GM20000 (cell line): ENCODE measurements at regions not wholly inside any gene's neighbourhood (a gene's known extent, or its start where the extent isn't known, plus 50 kb on each side); places are given as distances from the start of the nearest gene placed in this dataset.
"Not testable (repeated sequence)": the region's sequence is repeated elsewhere in the genome, so short reads cannot be mapped to it uniquely, and the experiment has no call there.

ENCODE experiments used
- DNase-seq: peaks from one replicate; pipeline ENCODE4 v3.0.0; 2012; ENCODE audit warnings: low spot score
- CTCF ChIP-seq: IDR thresholded peaks from 2 replicates; pipeline ENCODE4 v1.5.1; 2012; ENCODE audit warnings: mild to moderate bottlenecking, control low read depth; ENCODE audit errors: extremely low read depth, missing control alignments

- not testable (repeated sequence) for DNase-seq
- peak; percentile 26 for TF ChIP-seq CTCF
Measured at GRCh38 chr7:6965051-6965450, 139.0 kb upstream of the CCZ1B start.

DNA sequence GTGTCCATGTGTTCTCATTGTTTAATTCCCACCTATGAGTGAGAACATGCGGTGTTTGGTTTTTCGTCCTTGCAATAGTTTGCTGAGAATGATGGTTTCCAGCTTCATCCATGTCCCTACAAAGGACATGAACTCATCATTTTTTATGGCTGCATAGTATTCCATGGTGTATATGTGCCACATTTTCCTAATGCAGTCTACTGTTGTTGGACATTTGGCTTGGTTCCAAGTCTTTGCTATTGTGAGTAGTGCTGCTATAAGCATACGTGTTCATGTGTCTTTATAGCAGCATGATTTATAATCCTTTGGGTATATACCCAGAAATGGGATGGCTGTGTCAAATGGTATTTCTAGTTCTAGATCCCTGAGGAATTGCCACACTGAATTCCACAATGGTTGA is 144.1 kb upstream of the CCZ1B start:
- not testable (repeated sequence) for DNase-seq

DNA sequence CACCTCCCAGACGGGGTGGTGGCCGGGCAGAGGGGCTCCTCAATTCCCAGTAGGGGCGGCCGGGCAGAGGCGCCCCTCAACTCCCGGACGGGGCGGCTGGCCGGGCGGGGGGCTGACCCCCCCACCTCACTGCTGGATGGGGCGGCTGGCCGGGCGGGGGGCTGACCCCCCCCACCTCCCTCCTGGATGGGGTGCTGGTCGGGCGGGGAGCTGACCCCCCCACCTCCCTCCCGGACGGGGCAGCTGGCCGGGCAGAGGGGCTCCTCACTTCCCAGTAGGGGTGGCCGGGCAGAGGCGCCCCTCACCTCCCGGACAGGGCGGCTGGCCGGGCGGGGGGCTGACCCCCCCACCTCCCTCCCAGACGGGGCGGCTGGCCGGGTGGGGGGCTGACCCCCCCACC is 148.8 kb upstream of the CCZ1B start:
- DNase-seq = not testable (repeated sequence)

DNA sequence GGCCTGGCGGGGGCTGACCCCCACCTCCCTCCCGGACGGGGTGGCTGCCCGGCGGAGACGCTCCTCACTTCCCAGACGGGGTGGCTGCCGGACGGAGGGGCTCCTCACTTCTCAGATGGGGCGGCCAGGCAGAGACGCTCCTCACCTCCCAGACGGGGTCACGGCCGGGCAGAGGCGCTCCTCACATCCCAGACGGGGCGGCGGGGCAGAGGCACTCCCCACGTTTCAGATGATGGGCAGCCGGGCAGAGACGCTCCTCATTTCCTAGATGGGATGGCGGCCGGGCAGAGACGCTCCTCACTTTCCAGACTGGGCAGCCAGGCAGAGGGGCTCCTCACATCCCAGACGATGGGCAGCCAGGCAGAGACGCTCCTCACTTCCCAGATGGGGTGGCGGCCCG is 149.3 kb upstream of the CCZ1B start:
- DNase-seq = not testable (repeated sequence)

DNA sequence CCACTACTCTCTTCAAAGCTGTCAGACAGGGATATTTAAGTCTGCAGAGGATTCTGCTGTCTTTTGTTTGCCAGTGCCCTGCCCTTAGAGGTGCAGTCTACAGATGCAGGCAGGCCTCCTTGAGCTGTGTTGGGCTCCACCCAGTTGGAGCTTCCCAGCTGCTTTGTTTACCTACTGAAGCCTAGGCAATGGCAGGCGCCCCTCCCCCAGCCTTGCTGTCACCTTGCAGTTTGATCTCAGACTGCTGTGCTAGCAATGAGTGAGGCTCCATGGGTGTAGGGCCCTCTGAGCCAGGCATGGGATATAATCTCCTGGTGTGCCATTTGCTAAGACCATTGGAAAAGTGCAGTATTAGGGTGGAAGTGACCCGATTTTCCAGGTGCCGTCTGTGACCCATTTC is 151.3 kb upstream of the CCZ1B start:
- not testable (repeated sequence) for DNase-seq

GRCh38 chr7:6978326-6978725 is 152.3 kb upstream of the CCZ1B start:
- DNase-seq = not testable (repeated sequence)

- not testable (repeated sequence) for DNase-seq
Measured at GRCh38 chr7:6979456-6979855, 153.4 kb upstream of the CCZ1B start.

GRCh38 chr7:6982375-6982774 is 156.3 kb upstream of the CCZ1B start:
- DNase-seq = not testable (repeated sequence)

- not testable (repeated sequence) for DNase-seq
Measured at GRCh38 chr7:6986892-6987291, 160.8 kb upstream of the CCZ1B start.

DNA sequence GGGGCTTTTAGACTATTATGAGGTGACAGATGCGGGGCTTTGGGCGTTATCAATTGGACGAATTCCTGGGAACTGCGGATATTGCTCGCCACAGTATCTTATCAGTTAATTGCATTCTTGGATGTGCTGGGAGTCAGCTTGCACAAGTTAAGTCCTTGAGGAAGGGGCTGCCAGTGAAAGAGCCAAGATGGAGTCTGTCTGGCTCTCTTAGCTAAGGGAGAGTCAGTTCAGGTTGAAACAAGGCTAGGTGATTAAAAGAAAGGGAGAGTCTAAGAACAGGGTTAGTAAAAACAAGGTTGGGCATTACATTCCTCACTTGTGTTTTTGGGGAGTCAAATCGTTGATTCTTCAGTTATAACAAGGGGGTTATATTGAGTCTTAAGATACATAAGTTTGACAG is 162.5 kb upstream of the CCZ1B start:
- DNase-seq = not testable (repeated sequence)

GRCh38 chr7:6989968-6990367 is 163.9 kb upstream of the CCZ1B start:
- DNase-seq = not testable (repeated sequence)

DNA sequence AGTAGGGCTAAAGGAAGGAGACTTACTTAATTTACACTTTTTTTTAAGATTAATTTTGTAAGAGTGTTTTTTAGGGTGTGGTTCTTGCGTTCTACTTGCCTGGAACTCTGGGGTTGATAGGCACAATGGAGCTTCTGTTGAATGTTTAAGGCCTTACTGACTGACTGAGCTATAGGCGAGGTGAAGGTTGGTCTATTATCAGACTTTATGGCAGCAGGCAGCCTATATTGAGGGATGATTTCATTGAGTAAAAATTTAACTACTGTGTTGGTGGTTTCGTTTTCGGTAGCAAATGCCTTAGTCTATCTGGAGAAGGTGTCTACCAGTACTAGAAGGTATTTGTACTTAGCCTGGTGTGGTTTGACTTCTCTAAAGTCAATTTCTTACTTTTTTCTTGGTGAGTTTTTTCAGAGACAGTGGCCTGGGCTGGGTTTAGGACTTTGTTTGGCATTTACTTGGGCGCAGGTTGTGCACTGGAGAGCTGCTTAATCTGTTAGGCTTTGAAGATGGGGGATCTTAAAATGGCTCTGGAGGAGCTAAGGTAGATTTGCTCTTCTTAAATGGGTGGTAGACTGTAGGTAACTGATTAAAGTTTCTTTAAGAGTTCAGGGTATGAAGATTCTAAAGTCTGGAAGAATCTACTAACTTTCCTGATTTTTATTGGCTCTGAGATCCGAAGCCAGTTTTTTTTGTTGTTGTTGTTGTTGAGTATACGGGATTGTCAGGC is 164.5 kb upstream of the CCZ1B start:
- DNase-seq = not testable (repeated sequence)

DNA sequence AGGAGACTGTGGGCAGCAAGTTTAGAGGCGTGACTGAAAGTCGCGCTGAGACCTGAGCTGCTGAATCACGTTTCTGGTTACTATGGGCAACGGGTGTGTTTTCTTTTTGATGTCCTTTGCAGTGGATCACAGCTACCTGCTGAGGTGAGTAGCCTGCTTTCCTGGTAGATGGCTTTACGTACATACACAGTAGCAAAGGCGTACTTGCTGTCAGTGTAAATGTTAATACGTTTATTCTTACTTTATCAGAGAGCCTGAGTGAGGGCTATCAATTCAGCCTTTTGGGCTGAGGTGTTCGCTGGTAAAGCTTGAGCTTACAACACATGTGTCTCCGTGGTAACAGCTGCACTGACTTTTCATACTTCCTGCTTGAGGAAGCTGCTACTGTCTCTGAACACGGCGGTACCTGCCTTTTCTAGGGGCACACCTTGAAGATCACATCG is 165.1 kb upstream of the CCZ1B start:
- DNase-seq = not testable (repeated sequence)

GRCh38 chr7:6991686-6992085 is 165.6 kb upstream of the CCZ1B start:
- not testable (repeated sequence) for DNase-seq

- not testable (repeated sequence) for DNase-seq
Measured at GRCh38 chr7:6992133-6992532, 166.1 kb upstream of the CCZ1B start.

DNA sequence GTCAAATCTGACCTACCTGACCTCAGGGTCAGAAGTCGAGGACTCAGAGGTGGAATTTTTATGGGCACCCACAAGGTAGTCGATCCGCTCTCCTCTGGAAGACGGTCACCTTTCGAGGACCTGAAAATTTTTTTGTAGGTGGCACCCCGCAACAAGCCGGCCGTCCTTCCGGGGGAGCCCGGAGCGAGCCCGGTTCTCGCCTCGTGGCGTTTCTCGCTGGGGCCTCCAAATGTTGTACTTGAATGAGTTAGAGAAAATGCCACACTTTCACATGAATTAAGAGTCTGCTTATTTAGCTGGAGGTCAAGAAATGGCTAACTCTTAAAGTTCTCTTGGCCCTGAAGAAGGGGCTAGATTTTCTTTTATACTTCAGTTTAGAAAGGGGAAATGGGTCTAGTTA is 169.0 kb upstream of the CCZ1B start:
- not testable (repeated sequence) for DNase-seq

DNA sequence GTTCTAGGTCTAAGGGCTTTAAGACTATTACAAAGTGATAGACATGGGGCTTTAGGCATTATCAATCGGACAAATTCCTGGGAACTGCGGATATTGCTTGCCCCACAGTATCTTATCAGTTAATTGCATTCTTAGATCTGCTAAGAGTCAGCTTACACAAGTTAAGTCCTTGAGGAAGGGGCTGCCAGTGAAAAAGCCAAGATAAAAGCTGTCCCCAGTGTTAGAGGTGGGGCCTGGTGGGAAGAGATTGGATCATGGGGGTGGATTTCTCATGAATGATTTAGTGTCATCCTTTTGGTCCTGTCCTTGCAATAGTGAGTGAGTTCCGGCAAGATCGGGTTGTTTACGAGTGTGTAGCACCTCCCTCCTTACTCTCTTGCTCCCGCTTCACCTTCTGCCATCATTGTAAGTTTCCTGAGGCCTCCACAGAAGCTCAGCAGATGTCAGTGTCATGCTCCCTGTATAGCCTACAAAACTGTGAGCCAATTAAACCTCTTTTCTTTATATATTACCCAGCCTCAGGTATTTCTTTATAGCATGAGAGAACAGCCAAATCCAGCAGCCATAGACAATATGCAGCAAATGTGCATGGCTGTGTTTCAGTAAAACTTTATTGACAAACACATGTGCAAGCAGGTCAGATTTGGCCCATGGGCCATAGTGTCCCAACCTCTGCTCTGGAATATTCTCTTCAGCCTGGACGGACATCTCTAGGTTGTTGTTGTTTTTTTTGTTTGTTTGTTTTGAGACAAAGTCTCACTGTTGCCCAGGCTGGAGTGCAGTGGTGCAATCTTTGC is 169.6 kb upstream of the CCZ1B start:
- not testable (repeated sequence) for DNase-seq

- DNase-seq = not testable (repeated sequence)
Measured at GRCh38 chr7:6999067-6999666, 173.1 kb upstream of the CCZ1B start.
